ENCODE measurements at regions not wholly inside any gene's neighbourhood (a gene's known extent, or its start where the extent isn't known, plus 50 kb on each side); places are given as distances from the start of the nearest gene placed in this dataset.
"Not testable (repeated sequence)": the region's sequence is repeated elsewhere in the genome, so short reads cannot be mapped to it uniquely, and the experiment has no call there.

- H3K4me1 ChIP-seq (ENCODE audit: control insufficient read depth, insufficient read depth, low read length); H4K5ac ChIP-seq (ENCODE audit: low read depth, low read length); BruUV-seq (replicated peaks); H2BK20ac ChIP-seq (ENCODE audit: low read depth, low read length); H3K27me3 ChIP-seq (ENCODE audit: control insufficient read depth, insufficient read depth, low read length); H3K9me1 ChIP-seq (ENCODE audit: insufficient read depth, low read length); H3K23ac ChIP-seq (ENCODE audit: low read depth, low read length); H2AFZ ChIP-seq (replicated peaks; ENCODE audit: low read length, poor library complexity); H3K4me3 ChIP-seq (ENCODE audit: insufficient read depth, low read depth, low read length); POLR2A ChIA-PET (ENCODE audit: unreplicated experiment); H4K8ac ChIP-seq (ENCODE audit: low read depth in 2 of 2, low read length in 2 of 2); H4K20me1 ChIP-seq (ENCODE audit: insufficient read depth, low read length); H4K91ac ChIP-seq (ENCODE audit: insufficient read depth, low read depth, low read length); H3K27ac ChIP-seq (ENCODE audit: insufficient read depth, low read length); intact Hi-C loops (cut with micrococcal nuclease); H3K79me1 ChIP-seq (ENCODE audit: low read depth in 1 of 2, low read length in 2 of 2); H3K14ac ChIP-seq (replicated peaks; ENCODE audit: low read depth, low read length); H2AK9ac ChIP-seq (replicated peaks; ENCODE audit: low read depth, low read length, poor library complexity); H3K36me3 ChIP-seq (ENCODE audit: control insufficient read depth, insufficient read depth, low read length); H2BK15ac ChIP-seq (ENCODE audit: low read depth, low read length); DNase-seq; H2BK5ac ChIP-seq (ENCODE audit: low read depth, low read length, poor library complexity, severe bottlenecking); H3K56ac ChIP-seq (ENCODE audit: extremely low read depth, insufficient read depth, low read length); H3K4me2 ChIP-seq (ENCODE audit: low read depth, low read length); H3K9me3 ChIP-seq (ENCODE audit: control insufficient read depth, insufficient read depth, low read length); H3K4ac ChIP-seq (ENCODE audit: low read depth, low read length); ATAC-seq (ENCODE audit: low read depth); H3K9ac ChIP-seq (ENCODE audit: low read depth, low read length); dilution Hi-C loops (cut with HindIII; ENCODE audit: low sequenced_read_pairs, unreplicated experiment); in situ Hi-C loops (cut with MboI; ENCODE audit: low sequenced_read_pairs); H2BK120ac ChIP-seq (ENCODE audit: low read depth, low read length); H3K18ac ChIP-seq (ENCODE audit: low read depth, low read length): not testable (repeated sequence)
- peak overlapping the region; percentile 16; the same call in 1 of the 2 replicates for H2AK5ac ChIP-seq (ENCODE audit: low read depth, low read length)
- WGBS, 2 experiments (ENCODE audit: extremely low coverage in 2 of 2, insufficient read length in 1 of 2) = 92% methylated on average over 4 of the region's 15 CpGs; no CpG with 5 or more reads in 1 of the 2 experiments
- CTCF ChIA-PET = interaction anchor here (0.6 kb wide), 1 partner anchor 101 kb away, joined by 3 read pairs; no protein-coding TSS in a partner anchor
Measured at GRCh38 chr3:14272041-14272958, 93.7 kb downstream of the LSM3 start.

GRCh38 chr3:14272959-14273560 is 94.4 kb downstream of the LSM3 start:
- ATAC-seq (ENCODE audit: low read depth); H4K91ac ChIP-seq (ENCODE audit: insufficient read depth, low read depth, low read length); H3K18ac ChIP-seq (ENCODE audit: low read depth, low read length); H3K9me1 ChIP-seq (ENCODE audit: insufficient read depth, low read length); in situ Hi-C loops (cut with MboI; ENCODE audit: low sequenced_read_pairs); H4K8ac ChIP-seq (ENCODE audit: low read depth in 2 of 2, low read length in 2 of 2); H3K36me3 ChIP-seq (ENCODE audit: control insufficient read depth, insufficient read depth, low read length); H3K23ac ChIP-seq (ENCODE audit: low read depth, low read length); H2BK15ac ChIP-seq (ENCODE audit: low read depth, low read length); H3K27me3 ChIP-seq (ENCODE audit: control insufficient read depth, insufficient read depth, low read length); H3K79me1 ChIP-seq (ENCODE audit: low read depth in 1 of 2, low read length in 2 of 2); H3K4me3 ChIP-seq (ENCODE audit: insufficient read depth, low read depth, low read length); H2BK120ac ChIP-seq (ENCODE audit: low read depth, low read length); H2AK9ac ChIP-seq (replicated peaks; ENCODE audit: low read depth, low read length, poor library complexity); H2AFZ ChIP-seq (replicated peaks; ENCODE audit: low read length, poor library complexity); H2BK5ac ChIP-seq (ENCODE audit: low read depth, low read length, poor library complexity, severe bottlenecking); H2AK5ac ChIP-seq (ENCODE audit: low read depth, low read length); H4K20me1 ChIP-seq (ENCODE audit: insufficient read depth, low read length); H4K5ac ChIP-seq (ENCODE audit: low read depth, low read length); H3K4me1 ChIP-seq (ENCODE audit: control insufficient read depth, insufficient read depth, low read length); BruUV-seq (replicated peaks); DNase-seq; H3K27ac ChIP-seq (ENCODE audit: insufficient read depth, low read length); H3K4ac ChIP-seq (ENCODE audit: low read depth, low read length); POLR2A ChIA-PET (ENCODE audit: unreplicated experiment); CTCF ChIA-PET; H3K14ac ChIP-seq (replicated peaks; ENCODE audit: low read depth, low read length); H3K9ac ChIP-seq (ENCODE audit: low read depth, low read length); H3K56ac ChIP-seq (ENCODE audit: extremely low read depth, insufficient read depth, low read length); H3K4me2 ChIP-seq (ENCODE audit: low read depth, low read length); H2BK20ac ChIP-seq (ENCODE audit: low read depth, low read length); H3K9me3 ChIP-seq (ENCODE audit: control insufficient read depth, insufficient read depth, low read length); dilution Hi-C loops (cut with HindIII; ENCODE audit: low sequenced_read_pairs, unreplicated experiment); intact Hi-C loops (cut with micrococcal nuclease): not testable (repeated sequence)
- no CpG with 5 or more reads among the region's 7 CpGs for WGBS, 2 experiments (ENCODE audit: extremely low coverage in 2 of 2, insufficient read length in 1 of 2)
